NCI-H345 treated with DMSO at 0.1 percent for 48 hours (cell line): ENCODE measurements at regions not wholly inside any gene's neighbourhood (a gene's known extent, or its start where the extent isn't known, plus 50 kb on each side); places are given as distances from the start of the nearest gene placed in this dataset.
"Not testable (repeated sequence)": the region's sequence is repeated elsewhere in the genome, so short reads cannot be mapped to it uniquely, and the experiment has no call there.

Source experiments
- DNase-seq: peaks from one replicate; lab custom pipeline; 2025; ENCODE audit not compliant: unreplicated experiment; lab: John Stamatoyannopoulos, UW

DNA sequence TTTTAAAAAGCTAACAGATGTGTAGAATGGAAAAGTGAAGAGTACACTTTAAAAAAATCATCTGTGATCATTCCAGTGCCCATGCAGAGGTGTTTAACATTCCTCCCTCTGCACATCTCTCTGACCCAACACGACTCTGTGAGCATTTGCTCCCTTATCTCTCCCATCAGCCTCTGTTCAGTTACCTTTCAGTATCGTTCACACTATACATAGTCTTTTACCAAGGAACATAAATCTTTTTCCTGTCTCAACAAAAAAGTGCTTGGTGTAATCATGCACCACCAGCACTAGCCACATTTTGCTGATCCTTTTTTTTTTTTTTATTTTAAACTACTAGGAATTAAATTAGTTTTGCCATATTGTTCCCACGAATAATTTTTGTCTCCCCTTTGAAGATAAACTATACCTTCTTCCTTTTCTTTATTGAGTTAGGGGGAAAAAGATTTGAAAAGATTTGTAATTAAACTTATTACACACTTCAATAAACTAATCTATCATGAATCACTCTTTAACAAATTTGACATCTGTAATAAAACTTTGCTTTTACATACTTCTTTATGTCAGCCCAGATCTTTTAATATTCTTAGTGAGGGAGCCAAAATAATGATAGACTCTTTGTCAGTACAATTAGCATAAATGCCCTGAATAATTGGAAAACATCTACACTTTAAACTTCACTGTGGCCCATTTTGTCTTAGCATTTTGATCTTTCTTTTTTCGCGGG, 489.8 kb upstream of the FANCL start:
- DNase-seq: no peak

DNA sequence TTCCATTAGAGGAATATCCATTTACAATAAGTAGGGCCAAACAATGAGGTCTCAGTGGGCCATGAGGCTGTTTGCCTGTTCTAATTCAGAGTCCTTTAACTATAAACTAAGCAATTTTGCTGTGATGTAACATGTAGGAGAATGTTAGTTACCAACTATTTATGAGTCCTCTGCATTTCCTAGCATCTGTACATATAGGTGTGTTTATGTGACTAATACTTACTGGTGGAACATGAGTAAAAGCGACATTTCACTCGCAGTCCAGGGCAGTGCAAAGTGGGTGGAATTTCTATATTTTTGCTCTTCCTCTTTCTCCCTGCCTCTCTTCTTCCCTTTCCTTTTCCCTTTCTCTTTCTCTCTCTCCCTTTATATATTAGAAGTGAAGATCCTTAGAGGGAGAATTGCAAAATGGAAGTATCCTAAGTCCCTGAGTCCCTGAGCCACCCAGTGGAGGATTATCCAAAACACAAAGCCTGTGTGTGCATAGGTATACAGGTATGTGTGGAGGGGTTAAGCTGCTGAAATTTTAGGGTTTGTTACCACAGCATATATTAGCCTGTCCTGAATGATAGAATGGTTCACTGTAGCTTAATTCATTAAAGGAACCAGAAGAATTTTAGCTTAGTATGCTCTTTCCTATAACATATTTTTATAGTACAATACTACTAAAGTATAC, 487.0 kb upstream of the FANCL start:
- DNase-seq: no peak

DNA sequence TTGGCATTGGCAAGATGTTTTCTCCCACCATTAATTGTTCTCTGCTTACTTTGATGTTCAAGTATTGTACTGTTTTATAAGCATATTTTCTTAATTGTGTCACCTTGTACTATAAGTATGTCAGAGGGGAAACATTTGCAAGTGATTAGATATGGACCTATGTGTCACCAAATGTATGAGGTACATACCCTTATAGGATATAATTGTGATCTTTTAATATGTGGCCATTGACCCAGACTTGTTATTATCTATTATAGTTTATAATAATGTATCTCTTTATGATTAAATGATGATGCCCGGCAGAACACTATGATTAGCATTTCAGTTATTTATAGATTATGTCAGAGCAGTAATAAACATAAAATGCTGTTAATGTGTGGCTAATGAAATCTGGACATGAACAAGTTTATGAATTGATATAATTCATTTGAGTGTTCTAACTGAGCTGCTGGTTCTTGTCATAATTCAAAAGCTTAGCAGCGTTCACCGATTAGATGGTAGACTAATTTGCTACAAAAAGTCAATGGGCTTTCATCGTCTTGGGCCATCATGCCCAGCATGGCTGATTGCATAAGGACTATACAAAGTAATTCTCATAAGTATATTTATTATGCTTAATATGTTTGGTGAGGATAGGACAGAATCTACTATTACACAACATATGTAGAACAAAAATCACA, 480.9 kb upstream of the FANCL start:
- no peak for DNase-seq

DNA sequence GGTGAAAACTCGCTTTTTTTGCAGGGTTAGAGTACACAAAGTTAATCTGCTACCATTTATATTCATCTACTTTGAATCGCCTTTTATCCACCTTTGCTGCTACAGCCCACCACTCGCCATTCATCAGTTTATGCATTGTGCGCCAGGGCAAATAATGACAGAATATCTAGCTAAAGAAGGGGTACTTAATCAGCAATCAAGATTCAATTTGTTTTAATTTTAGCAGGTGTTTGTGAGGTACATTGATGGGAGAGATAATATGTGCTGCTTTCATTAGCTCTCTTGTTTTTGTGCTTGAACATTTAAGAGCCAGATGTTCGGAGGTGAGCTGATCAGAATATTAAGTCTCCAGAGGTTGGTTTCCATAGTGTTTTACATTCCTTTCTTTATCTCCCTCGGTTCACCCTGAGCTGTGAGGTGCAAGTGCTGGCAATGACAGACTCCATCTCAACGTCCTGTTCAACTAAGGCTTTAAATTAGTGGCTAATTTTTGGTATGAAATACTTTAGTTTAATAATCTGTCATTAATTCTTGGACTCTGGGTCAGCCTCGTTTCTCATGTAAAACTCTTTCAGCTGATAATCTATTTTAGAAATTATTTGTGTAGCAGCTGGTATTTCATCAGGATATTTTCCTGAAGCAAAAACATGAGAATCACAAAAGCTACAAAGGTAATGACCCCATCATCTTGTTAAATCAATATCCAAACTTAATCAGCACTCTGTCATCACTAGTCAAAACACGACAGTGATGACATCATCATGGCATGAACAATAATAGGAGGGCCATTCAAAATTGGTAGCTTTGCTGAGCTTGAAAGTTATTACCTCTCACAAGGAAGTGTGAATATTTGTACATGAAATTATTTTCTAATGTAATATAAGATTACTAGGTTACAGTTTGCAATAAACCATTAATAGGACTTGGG, 479.9 kb upstream of the FANCL start:
- DNase-seq: no peak

DNA sequence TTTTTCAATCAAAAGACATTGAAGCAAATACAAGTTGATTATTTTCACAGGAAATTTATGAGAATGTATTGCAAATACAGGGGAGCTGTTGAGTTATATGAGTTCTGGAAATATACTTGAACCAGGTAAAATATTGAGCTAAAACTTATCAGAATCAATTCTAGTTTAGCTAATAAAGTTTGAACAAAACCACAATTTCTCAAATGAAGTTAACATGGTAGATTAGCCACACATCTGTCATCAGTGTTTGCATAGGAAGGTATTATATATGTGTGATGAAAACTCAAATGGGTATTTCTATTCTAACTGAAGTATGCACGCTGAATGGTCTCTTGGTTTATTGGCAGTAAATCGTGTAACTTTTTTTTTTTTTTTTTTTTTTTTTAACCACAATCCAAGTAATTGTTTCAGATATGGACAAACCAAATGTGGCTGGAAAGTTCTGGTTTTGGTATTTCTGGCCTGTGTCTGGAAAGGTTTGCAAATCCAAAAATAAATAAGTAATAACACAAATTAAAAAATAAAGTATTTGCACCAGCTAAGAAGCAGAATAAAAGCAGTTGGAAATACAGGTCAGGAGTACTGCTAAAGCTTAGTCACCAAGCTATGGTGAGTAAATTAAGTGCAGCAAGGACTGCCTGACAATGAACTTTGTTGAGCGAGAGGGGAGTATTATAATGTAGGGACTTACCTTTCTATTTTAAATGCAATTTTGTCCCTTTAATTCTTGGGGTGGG, 479.1 kb upstream of the FANCL start:
- DNase-seq: no peak

DNA sequence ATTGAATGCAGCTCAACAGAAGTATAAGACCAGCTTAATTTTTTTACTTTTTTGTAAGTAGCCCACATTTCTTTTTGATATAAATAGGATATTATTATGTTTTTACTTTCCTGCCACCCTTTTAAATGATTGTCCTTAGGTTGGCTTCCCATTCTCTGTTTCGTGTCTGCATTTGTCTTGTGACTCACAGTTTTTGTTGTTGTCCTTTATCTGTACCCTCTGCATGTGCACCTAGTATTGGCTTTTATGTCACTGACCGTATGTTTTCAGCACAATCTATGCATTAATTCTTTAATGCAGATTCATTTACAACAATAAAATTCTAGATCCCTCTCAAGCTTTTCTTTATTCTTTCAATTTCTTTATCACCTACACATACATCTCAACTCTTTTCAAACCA, 474.2 kb upstream of the FANCL start:
- no peak for DNase-seq

DNA sequence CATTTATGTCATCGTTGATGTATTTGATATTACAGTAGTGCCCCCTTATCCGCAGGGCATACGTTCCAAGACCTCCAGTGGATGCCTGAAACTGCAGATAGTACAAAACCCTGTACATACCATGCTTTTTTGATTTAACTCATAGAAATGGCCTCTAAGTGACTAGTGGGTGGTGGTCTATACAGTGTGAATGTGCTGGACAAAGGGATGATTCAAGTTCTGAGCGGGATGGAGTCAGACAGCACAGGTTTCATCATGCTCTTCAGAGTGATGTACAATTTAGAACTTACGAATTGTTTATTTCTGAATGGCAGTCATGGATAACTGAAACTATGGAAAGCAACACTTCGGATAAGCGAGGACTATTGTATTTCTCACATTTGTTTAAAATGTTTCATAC, 473.1 kb upstream of the FANCL start:
- DNase-seq: no peak

DNA sequence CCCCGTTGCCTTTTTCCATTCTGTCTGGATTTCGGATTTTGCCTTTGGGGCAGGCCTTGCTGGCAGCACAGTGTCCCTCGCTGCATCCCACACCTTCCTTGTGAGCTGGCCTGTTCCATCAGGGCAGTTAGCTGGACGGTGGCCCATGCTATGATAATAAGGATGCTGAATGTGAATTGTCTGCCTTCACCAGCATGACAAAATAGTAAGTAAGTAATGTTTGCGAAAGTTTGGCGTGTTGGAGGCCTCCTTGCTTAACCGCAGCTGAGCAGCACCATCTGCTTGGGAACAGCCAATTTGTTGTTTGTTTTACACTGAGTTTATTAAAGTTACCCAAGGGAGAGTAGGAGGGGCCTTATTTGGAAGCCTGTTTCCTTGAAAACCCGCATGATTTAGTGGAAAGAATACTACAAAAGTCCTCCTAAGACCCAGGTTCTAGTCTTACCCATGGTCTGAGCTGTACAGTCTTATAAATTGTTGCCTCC, 469.7 kb upstream of the FANCL start:
- no peak for DNase-seq

DNA sequence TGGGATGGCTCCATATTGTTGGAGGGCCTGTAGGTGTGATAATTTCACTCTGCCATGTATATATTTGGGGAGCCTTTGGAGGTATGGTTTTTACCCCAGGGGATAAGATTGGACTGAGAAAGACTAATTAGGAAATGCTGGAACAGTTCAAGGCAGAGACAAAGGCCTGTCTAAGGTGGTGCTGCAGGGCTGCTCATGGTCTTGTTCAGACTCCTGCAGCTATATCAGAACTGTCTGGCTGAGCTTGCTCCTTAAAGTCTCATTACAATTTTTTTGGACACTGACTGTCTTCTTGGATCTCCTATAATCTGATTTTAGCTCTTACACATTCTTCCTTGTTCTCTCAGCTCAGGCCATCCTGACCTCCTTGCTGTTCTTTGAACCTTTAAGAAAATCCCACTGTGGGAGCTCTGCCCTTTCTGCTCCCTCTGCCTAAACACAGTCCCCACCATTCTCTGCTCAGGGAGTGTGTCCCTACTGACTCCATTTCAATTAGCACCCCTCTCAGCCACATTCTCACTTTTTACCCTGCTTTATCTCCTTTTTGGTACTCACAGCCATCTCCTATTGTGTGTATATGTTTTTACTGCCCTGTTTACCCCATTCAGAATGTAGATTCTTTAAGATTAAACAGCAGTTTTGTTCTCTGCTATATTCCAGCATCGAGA, 468.7 kb upstream of the FANCL start:
- DNase-seq: no peak

DNA sequence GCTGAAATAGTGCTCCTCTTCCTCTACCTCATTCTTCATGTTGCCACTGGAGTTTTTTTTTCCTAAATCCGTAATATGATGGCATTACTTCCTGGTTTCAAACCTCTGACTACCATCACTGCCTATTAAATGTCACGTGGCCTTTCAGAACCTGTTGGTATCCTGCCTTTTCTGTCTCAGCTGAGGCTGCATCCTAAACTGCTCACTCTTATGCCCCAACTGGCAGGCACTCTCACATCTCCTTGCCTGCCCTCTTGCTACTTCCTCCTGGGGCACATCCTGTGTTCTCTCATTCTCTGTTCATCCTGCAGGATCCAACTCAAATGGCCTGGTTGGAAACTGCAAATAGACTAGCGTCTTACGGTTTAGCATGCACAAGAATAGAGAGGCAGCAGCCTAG, 468.1 kb upstream of the FANCL start:
- no peak for DNase-seq

DNA sequence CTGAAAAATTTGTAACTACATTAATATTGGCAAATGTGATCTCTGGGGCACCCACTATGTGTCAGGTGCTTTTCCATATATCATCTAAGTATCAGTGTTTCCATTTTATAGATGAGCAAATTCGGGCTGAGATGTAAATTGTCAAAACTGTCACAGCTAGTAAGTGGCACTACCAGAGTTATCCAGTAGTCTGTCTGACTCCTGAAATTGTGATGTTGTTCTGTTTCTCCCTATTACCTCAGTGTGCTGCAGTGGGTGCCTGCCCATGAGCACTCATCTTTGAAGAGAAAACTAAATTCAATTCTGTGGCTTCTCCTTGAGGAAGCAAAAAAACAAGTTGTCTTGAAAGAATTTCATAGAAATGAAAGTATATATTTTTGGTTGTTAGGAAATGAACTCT, 467.4 kb upstream of the FANCL start:
- DNase-seq: no peak

DNA sequence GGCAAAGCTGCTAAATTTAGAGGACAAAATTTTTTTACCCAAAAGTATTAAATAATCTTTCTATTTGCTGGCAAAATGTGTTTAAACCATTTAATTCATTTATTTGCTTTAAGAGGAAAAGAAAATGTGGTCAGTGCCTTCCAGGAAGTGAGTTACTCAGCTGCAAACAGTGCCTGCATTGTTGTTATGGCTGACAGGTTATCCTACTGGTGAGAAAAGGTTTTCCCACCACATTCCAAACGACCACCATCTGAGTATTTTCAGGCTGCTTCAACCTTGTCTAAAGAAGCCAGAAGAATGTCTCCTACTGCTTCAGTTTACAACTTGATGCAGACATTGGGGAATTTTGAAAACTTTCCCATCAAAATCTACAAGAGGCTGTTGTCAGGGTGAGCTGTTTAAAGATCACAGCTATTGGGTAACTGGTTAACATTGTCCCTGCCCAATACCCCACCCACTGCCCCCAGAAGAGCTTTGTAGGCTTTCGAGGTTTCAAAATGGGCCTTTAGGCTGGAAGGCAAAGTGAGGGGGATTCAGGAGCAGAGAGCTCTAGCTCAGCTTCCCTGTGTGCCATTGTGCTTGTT, 461.3 kb upstream of the FANCL start:
- no peak for DNase-seq

DNA sequence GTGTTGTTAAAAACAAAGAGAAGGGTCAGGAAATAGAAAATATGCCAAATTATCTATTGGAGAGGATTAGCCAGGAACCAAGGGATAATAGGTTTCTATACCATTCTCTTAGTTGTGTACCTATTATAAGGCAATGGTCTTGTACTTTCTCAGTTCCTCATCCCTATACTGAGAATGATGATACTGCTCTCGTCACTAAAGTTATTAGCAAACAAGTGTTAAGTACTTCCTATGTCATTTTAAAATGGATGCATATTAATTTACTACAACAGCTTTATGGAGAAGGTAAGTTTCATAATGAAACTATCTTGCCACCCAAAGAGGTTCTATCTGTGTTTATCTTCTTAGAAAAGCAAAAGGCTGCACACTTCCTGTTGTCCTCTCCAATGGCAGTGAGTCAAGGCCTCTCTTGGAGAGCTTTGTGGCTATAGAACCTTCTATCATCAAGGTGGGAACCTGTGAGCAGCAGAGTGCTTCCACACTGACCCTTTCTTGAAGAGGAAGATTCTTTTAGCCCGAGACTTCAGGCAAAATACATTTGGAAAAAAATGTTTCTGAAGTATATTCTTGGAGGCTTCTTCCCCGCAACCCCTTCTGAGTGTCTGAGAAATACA, 460.7 kb upstream of the FANCL start:
- no peak for DNase-seq

DNA sequence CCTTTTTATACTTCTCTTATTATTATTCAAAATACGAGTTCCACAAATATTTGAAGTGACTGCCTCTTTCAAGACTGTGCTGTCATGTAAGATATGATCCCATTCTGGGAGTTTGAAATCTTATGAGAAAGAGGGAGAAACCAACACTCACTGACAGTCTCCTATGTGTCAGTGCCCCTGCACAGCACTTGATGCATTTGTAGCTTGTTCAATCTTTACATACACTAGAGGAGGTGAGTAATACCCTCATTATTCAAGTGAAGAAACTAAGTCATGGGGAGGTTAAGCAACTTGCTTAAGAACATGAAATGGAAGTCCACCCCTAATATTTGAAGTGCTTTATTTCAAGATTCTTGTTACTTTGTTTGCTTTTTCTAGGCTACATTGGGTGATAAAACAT, 459.5 kb upstream of the FANCL start:
- DNase-seq: no peak

DNA sequence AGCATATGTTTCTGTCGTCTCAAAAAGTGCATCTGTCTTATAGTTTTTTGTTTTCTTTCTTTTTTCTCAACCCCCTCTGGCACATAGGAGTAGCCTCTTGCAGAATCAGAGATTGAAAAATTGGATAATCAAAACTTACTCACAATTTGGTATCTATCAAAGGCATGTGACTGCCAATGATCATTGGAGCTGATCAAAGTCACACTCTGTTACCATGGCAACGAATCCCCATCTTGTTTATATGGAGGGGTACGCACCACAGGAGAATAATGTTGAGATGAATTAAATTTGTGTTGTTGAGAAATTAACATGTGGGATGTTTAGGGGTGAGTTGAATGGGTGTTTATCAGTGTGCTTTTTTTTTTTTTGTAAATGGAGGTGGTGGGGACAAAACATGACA, 458.3 kb upstream of the FANCL start:
- no peak for DNase-seq

DNA sequence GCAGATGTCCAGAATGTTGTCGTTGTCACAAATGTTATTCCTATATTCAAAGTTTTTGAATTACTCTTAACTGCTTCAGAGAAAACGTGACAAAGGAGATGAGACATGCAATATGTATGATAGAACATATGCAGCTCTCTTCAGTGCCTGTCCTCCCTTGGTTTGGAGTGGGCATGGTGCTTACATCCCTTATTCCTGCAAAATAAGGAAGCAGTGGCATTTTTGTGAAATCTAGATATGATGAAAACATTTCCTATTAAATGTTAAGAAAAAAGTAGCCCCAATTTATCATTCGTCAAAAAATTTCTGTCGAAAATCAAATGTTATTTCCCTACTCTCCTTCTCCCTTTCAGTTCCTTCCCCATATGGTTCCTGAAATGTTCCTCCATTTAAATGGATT, 457.5 kb upstream of the FANCL start:
- no peak for DNase-seq

DNA sequence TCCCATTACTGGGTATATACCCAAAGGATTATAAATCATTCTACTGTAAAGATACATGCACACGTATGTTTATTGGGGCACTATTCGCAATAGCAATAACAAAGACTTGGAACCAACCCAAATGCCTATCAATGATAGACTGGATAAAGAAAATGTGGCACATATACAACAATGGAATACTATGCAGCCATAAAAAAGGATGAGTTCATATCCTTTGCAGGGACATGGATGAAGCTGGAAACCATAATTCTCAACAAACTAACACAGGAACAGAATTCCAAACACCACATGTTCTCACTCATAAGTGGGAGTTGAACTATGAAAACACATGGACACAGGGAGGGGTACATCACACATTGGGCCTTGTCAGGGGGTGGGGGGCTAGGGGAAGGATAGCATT, 453.0 kb upstream of the FANCL start:
- not testable (repeated sequence) for DNase-seq

DNA sequence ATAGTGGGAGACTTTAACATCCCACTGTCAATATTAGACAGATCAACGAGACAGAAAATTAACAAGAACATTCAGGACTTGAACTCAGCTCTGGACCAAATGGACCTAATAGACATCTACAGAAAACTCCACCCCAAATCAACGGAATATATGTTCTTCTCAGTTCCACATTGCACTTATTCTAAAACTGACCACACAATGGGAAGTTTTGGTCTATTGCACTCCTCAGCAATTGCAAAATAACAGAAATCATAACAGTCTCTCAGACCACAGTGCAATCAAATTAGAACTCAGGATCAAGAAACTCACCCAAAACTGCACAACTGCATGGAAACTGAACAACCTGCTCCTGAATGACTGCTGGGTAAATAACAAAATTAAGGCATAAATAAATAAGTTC, 449.9 kb upstream of the FANCL start:
- DNase-seq: not testable (repeated sequence)

DNA sequence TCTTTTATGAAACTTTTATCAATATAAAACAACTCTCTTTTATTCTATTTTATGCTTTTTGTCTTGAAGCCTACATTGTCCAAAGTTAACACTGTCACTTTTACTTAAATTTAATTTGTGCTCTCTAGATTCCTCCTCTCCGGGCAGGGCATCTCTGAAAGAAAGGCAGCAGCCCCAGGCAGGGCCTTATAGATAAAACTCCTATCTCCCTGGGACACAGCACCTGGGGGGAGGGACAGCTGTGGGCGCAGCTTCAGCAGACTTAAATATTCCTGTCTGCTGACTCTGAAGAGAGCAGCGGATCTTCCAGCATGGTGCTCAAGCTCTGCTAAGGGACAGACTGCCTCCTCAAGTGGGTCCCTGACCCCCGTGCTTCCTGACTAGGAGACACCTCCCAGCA, 447.7 kb upstream of the FANCL start:
- DNase-seq: no peak
